NOMO-1 treated with dmso at 0.1 percent for 144 hours (cell line): ENCODE measurements at regions not wholly inside any gene's neighbourhood (a gene's known extent, or its start where the extent isn't known, plus 50 kb on each side); places are given as distances from the start of the nearest gene placed in this dataset.
"Not testable (repeated sequence)": the region's sequence is repeated elsewhere in the genome, so short reads cannot be mapped to it uniquely, and the experiment has no call there.

Source experiments
- DNase-seq: peaks from one replicate; lab custom pipeline; 2025; ENCODE audit not compliant: unreplicated experiment; lab: John Stamatoyannopoulos, UW

DNA sequence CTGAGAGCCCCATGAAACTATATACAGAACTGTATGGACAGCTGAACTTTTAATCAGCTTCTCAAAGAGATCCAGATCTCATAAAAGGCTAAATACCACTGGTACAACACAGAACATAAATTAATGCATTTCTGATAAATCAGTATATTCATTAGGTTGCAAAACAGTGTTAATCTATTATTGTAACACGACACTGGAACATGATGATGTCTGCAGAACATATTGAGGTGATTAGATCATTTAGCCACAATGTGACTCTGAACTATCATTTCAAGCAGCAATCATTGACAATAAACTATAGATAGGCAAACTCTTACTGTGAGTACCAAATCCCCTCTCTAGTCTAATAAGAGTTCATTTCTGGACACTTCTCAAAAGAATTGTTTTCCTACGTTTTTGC lies 50.3 kb downstream of the GASK1B start:
- no peak for DNase-seq

DNA sequence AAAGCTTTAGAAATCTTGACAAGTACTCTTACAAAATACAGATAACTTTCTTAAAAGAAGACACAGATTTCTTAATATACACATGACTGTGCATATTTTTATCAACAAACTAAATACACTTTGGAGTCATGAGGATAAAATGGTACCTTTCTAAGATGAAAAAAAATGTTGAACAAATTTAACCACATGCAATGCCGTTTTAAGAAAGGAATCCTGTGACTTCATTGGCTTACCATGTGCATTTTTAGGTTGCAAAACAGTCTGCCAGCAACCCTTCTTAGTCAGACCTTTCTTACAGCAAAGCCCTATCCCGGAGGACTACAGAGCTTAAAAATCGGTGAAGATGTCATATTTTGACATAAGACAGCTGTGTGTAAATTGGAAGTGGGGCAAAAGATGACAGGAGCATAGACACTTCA lies 51.7 kb downstream of the GASK1B start:
- no peak for DNase-seq

DNA sequence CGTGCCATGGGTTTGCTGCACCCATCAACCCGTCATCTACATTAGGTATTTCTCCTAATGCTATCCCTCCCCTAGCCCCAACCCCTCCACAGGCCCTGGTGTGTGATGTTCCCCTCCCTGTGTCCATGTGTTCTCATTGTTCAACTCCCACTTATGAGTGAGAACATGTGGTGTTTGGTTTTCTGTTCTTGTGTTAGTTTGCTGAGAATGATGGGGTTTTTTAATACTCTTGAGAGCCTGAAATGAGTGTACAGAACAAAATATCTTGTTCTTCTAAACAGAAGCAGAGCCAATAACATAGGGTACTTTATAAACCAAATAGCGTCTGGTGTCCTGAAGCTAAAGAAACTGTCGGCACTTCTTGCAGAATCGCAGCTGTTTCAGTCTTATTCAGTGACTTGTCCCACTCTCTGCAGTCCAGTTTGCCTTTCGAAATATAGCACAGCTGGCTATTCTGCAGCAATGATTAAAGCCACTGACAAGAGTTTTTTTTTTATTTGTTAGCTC lies 52.1 kb downstream of the GASK1B start:
- DNase-seq, result not testable (repeated sequence)

DNA sequence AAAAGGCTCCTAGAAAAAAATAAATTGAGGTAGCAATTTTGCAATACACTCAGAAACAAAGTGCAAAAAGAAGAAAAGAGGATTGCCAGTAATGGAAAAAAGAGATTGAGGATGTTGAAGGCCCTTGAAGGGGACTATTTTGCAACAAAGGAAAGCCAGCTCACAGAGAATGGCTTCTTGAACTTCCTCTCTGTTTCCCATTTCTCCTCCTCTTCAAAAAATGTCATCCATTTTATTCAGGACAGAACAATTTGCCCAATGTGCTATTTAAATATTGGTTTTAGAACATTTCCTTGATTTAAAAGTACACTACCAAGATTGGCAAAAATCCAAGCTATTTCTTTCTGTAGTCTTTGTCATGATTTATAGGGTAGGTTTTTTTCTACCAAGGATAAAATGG lies 60.2 kb downstream of the GASK1B start:
- peak; percentile 19 for DNase-seq

DNA sequence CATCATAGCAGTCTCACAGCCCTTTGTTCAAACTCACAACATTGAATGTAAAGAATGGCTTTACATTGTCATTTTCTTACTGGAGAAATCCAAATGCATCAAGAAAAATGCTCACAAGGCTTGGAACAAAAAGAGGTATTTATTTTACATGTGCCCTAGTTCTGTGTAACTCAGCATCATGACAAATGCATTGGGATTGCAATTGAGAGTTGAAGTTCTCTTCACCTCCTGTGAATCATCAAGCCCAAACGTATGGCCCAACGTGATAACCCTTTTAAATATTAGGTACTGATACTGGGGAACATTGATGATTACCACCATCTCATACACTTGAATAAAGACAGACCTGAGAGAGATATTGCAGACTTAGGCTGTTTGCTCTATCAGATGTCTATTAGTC lies 61.6 kb downstream of the GASK1B start:
- DNase-seq, result no peak

DNA sequence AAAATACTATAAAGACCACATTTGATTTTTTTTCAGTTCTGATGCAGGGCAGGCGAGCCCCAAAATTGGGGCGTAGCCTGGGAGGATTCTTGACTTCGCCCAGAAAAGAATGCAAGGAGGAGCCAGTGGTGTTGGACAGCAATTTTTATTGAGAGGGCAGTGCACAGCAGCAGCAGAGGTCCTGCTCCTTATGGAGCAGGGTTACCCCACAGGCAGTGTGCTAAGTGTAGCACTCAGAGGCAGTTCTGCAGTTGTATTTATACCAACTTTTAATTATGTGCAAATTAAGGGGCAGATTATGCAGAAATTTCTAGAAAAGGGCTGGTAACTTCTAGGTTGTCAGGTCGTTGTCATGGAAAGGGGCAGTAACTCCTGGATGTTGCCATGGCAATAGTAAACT lies 69.9 kb downstream of the GASK1B start:
- no peak for DNase-seq

DNA sequence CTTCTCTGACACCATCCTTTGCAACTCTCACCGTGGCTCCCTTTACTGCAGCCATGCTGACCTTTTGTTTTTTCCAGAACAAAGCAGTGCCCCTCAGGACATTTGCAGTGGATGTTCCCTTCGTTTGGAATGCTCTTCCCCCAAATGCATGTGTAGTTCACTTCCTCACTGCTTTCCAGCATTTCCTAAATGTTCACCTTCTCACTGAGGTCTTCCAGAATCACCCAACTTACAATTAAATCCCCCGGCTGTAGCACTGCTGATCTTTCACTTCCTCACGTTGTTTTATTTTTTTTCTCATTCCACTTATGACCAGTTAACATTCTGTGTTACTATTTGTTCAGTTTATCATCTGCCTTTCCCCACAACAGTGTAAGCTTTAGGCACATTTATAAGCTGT lies 73.1 kb downstream of the GASK1B start:
- no peak for DNase-seq

DNA sequence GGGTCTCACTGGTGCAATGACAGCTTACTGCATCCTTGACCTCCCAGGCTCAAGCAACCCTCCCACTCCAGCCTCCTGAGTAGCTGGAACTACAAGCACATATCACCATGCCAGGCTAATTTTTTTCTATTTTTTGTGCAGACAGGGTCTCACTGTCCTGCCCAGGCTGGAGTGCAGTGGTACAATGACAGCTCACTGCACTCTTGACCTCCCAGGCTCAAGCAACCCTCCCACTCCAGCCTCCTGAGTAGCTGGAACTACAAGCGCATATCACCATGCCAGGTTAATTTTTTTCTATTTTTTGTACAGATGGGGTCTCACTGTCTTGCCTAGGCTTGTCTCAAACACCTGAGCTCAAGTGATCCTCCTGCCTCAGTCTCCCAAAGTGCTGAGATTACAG lies 74.0 kb downstream of the GASK1B start:
- no peak for DNase-seq

DNA sequence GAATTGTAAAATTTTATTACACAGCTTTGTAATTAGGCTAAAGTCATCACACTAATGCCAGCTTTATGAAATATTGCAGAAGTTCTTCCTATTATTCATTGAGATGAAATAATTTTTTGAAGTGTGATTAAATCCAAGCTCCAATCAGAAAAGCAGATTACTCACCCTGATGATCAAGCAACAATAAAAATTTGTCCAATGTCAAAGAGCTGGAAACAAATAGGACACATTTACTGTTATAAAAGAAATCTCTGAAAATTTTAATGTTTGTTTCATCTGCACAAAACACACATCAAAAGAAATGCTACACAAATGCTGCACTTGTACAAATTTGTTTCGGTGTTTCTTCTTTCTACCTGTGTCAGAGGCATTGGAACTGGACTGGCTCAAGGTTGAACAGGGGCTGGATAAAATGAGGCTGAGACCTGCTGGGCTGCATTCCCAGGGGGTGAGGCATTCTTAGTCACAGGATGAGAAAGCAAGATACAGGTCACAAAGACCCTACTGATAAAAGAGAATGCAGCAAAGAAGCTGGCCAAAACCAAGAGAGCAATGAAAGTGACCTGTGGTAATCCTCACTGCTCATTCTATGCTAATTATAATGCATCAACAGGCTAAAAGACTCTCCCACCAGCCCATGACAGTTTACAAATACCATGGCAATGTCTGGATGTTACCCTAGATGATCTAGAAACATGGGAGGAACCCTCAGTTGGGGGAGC lies 78.3 kb downstream of the GASK1B start:
- DNase-seq, result no peak

DNA sequence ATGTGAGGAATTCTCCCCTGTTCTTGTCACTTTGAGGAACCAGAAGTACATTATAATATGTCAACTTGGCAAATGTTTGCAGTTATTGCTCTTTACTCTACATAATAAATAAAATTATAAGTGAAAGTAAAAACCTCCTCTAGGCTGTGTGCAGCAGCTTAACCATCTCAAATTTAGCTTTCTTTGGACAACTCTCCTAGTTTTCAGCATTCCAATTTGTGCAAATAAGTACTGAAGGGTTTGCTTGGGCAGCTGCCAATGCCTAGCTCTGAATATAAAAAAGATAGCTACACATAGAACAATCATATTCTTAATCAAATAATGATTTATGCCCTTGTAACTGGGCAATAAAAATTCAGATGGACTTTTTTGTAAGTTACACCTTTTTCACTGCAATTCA lies 82.5 kb downstream of the GASK1B start:
- DNase-seq, result no peak

DNA sequence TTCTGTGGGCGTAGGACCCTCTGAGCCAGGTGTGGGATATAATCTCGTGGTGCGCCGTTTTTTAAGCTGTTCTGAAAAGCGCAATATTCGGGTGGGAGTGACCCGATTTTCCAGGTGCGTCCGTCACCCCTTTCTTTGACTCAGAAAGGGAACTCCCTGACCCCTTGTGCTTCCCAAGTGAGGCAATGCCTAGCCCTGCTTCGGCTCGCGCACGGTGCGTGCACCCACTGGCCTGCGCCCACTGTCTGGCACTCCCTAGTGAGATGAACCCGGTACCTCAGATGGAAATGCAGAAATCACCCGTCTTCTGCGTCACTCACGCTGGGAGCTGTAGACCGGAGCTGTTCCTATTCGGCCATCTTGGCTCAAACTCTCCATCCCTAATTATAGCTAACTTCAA lies 82.9 kb downstream of the GASK1B start:
- not testable (repeated sequence) for DNase-seq

DNA sequence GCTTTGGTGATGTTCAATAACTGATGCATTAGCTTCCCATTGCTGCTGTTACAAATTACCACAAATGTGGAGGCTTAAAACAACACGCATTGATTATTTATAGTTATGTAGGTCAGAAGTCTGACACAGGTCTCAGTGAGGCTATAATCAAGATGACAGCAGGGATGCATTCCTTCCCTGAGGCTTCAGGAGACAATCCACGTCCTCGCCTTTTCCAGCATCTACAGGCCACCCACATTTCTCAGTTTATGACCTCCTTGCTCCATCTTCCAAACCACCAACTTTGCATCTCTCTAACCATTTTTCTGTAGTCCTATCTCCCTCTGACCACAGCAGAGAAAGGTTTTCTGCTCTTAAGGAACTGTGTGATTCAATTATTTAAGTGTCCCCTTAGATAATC lies 92.5 kb downstream of the GASK1B start:
- no peak for DNase-seq

DNA sequence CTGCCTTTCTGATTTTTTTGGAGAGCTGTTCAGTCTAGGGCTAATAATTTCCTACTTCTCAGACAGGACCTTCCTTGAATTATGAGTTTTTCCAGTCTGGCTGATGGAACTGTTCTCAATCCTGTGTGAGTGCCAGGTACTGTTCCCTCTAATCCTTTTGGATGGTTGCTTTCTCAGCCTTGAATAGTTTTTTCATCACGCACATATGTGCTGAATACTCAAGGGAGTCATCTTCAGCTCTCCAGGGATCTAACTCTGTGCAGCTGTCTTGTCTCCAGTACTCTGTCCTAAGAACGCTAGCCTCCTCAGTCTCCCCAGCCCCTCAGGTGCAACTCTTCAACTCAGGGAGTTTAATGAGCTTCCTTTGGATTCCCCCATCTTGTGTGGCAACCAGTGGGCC lies 93.2 kb downstream of the GASK1B start:
- no peak for DNase-seq

DNA sequence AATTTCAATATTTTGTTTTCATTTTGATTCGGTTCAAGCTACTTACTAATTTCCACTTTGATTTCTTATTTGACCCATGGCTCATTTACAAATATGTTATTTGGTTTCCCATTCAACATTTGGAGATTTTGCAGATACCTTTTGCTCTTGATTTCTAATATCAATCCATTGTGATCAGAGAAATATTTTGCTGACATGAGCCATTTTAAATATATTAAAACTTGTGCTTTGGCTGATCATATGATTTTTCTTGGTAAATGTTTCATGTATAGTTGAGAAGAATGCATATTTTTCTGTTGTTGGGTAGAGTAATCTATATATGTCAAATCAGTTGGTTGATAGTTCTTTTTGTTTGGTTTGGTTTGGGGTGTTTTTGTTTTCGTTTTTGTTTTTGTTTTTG lies 95.0 kb downstream of the GASK1B start:
- no peak for DNase-seq

DNA sequence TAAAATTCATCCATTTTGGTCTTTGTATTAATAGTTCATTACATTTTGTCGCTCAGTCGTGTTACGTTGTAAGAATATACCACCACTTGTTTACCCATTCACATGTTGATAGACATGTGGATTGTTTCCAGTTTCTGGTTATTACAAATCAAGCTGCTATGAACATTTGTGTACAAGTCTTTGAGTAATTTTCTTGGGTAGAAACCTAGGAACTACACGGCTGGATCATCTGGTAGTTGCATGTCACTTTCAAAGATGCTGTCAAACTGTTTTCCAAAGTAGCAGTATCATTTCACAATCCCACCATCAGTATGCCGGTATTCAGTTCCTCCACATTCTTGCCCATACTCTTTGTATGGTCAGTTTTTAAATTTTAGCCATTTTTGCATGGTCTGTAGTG lies 98.0 kb downstream of the GASK1B start:
- no peak for DNase-seq

DNA sequence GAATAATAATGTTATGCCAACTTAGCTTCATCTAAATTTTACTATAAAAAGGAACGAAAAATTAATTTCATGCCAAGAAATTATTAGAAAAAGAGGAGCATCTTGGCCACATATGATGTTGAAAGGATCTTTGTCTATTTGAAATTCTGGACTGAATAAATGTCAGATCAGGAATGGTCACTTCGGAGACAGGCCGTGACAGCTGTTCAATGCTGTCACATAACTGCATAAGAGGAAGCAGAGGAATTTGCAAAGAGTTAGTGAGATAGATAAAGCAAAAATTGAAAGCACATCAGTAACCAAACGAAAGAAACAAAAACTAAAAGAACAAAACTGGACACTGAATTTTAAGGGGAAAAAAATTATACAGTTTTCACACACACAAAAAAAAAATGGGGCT lies 100.9 kb downstream of the GASK1B start:
- no peak for DNase-seq

DNA sequence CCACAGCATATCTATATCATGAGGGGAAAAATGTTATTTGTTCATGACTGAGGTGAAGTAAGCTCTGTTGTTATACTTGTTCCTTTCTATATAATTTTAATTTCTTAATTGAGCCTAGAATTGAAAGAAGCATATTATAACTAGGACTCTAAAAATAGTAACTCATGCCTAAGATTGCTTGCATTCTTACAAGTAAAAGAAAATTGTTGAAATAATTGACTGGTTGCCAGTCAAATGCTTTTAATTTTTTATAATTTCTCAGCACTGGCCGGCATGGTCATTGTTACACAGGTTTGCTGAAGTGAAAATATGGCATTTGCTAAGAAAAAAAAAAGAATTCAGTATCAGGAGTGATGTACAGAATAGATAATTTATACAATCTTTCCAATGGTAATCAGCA lies 104.8 kb downstream of the GASK1B start:
- DNase-seq, result no peak

DNA sequence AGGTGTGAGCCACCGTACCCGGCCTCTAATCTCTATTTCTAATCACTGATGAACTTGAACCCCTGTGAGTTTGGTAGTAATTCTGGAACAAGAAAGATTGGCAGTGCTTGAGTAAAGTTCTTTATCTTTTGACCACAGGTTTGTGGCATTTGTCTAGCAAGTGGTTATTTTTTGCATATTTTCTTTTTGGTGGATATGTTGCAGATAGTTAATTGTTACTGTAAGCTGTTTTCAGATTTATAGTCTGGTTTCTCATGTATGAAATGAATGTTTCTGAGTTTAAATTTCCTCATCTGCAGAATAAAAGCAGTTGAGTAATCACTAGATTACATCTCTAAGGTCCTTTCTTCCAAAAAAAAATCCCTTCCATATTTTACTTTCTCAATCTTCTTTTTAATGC lies 105.2 kb downstream of the GASK1B start:
- no peak for DNase-seq

DNA sequence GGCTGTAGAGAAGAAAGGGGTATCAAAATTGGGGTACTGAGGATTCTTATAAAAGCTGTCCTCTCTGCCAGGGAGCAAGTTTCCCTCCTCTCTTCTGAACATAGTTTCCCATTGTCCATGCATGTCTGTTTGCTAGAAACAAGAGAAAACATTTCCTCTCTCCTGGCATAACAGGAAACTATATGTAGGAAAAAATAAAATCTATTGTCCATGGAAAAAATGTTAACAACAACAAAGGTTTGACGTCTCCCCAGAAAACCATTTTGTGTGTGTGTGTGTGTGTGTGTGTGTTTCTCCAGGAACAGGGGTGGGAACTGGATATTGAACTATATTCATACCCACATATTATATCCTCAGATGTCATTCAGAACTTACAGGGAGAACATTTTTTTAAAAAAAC lies 107.2 kb downstream of the GASK1B start:
- DNase-seq, result no peak

DNA sequence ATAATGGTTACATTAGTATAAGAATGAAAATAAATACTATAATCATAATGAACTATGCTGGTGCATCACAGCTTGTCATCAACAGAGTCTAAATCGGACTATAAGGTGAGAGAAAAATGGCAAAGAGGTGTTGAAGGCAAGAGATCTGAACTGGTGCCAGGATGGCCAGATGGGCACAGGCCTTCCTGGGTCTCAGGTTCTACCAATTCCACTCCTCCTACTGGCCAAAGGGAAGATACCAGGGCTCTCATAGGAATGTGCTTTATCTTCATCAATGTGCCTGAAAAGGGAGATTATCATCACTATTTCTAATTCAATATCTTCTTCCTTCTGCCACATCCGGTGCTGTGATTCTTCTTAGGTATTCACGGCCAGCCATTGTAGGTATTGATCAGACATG lies 107.6 kb downstream of the GASK1B start:
- no peak for DNase-seq

DNA sequence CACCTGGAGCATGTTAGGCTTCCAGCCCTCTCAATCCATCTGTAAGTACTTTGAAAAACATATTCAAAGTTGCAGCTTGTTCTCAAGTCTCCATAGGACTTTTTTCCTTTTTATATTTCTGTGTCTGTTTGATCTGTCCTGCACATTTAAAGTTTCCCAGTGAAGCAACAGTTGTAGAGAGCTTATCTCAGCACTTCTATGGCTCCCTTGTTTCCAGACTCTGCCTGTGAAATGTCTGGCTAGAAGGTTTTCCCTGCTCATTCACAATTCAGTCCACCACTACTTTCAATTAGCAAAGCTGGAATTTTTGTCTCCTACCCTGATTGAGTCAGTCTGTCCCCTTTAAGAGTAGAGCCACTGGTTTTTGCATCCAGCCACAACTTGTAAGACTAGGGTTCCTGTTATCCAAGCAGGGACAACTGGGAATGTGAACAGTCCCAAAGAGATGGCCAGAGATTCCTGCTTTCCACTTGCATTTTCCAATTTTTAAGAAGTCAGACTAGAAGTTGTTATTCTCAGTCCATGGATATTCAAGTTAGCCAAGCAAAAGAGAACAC lies 116.1 kb downstream of the GASK1B start:
- DNase-seq, result no peak

DNA sequence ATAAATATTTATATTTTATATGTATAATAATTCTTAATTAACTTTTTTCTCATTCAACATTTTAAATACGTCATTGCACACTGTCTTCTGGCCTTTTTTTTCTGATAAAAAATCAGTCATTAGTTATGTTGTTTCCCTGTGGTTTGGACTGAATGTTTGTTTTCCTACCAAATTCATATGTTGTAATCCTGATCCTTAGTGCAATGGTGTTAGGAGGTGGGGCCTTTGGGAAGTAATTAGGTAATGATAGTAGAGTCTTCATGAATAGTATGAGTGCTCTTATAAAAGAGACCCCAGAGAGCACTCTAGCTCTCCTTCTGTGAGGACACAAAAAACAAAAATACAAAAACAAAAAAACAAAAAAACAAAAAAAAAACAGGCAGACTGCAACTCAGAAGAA lies 117.2 kb downstream of the GASK1B start:
- DNase-seq, result no peak

DNA sequence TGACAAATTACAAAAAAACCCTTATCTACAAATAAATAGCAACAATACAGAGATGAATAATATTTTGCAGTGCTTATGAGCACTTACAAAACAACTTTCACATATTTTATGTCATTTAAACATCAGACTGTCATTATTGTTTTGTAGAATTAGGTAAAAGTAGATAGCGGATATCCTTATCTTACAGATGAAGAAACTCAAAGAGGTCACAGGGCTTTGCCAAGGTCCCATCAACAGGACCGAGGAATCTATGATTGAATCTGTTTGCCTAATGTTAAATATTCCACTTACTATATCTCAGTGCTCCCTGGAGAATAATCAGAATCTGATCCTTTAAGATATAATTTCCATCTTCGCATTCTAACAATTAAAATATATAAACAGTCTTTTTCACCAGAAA lies 119.0 kb downstream of the GASK1B start:
- no peak for DNase-seq
